ENCODE measurements at regions not wholly inside any gene's neighbourhood (a gene's known extent, or its start where the extent isn't known, plus 50 kb on each side); places are given as distances from the start of the nearest gene placed in this dataset.

DNA sequence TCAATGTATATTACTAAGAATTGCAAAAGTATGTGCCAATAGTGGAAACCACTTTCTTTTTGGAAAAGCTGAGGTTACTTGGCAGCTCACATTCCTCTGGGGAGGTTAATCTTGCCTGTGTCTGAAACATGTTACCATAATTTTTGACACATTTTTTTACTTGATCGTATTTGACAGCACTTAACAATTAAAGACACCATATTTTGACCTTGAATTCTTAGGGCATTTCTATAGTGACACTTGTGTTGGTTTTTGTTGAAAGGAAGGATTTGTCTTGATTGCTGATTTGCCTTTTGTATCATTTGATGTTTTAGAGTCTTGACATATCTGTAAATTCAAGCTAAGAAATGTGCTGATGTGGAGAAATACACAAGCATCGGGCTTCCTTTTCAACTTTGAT, 2135.5 kb downstream of the PCDH7 start:
- TF ChIP-seq CTCF (conservative IDR thresholded peaks at IDR 0.05 in 1 of 2, IDR thresholded peaks at IDR 0.05 in 1 of 2; ENCODE audit: low read depth in 1 of 2, low read length in 2 of 2) (no peak), EZH2 (IDR thresholded peaks at IDR 0.05; ENCODE audit: low read length, missing control alignments) (no peak)

Measured in fibroblast of lung (primary cell).